Right lobe of liver (tissue), 4 donors: ENCODE measurements at regions not wholly inside any gene's neighbourhood (a gene's known extent, or its start where the extent isn't known, plus 50 kb on each side); places are given as distances from the start of the nearest gene placed in this dataset.

Experiments used
- POLR2A ChIP-seq: fragments of 450-650 bp; IDR thresholded peaks from one replicate; pipeline ENCODE4 v1.6.1; 2017; ENCODE audit warnings: antibody characterized with exemption, mild to moderate bottlenecking
- TF ChIP-seq, protein P1 (sequence below), 4 donors: fragments of 200-600 bp in 3 of 4; fragments of 450-650 bp in 1 of 4; IDR thresholded peaks; one replicate each; pipeline versions ENCODE4 v1.5.1 to v1.8.0; 2016 to 2022; ENCODE audit warnings: antibody characterized with exemption in 4 of 4, mild to moderate bottlenecking in 2 of 4
- donor health status: DM: no; HTN: no; CAD: no.
- donor health status: DM: no; HTN: no; CAD: no.
- donor health status: DM: no; HTN: yes; CAD: no.

DNA sequence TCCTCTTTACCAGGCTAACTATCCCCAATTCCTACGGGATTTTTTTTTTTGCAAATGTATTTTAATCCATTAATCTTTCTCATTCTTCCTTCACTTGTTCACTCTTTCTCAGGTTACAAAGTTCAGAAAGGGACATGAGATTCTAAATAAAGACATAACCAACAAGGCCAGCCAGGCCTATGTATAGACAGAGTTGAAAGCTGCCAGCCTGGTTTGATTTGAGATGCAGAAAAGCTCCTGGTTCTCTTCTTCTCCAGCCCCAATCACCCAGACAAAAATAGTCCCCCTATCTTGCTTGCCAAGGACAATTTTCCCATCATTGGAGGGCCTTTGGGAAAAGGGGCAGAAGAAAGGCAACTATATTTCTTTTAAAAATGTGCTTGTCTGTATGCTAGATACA, 398.8 kb downstream of the NFIB start:
- no peak for TF ChIP-seq POLR2A
- TF ChIP-seq, protein P1, sequence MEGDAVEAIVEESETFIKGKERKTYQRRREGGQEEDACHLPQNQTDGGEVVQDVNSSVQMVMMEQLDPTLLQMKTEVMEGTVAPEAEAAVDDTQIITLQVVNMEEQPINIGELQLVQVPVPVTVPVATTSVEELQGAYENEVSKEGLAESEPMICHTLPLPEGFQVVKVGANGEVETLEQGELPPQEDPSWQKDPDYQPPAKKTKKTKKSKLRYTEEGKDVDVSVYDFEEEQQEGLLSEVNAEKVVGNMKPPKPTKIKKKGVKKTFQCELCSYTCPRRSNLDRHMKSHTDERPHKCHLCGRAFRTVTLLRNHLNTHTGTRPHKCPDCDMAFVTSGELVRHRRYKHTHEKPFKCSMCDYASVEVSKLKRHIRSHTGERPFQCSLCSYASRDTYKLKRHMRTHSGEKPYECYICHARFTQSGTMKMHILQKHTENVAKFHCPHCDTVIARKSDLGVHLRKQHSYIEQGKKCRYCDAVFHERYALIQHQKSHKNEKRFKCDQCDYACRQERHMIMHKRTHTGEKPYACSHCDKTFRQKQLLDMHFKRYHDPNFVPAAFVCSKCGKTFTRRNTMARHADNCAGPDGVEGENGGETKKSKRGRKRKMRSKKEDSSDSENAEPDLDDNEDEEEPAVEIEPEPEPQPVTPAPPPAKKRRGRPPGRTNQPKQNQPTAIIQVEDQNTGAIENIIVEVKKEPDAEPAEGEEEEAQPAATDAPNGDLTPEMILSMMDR (IDR thresholded peaks at IDR 0.05) = no peak
